GM12864 (cell line): ENCODE measurements at regions not wholly inside any gene's neighbourhood (a gene's known extent, or its start where the extent isn't known, plus 50 kb on each side); places are given as distances from the start of the nearest gene placed in this dataset.
"Not testable (repeated sequence)": the region's sequence is repeated elsewhere in the genome, so short reads cannot be mapped to it uniquely, and the experiment has no call there.

ENCODE experiments used
- DNase-seq: peaks from one replicate; pipeline ENCODE4 v3.0.0-alpha.2; 2011; ENCODE audit warnings: low read depth
- H3K4me3 ChIP-seq: 2 replicates; pipeline ENCODE4 v1.5.1; 2011; ENCODE audit warnings: mild to moderate bottlenecking, low read depth, low read length, control low read depth
- TF ChIP-seq, protein P1 (sequence below): IDR thresholded peaks from 2 replicates; pipeline ENCODE4 v1.5.1; 2011; ENCODE audit warnings: low read depth, mild to moderate bottlenecking, moderate library complexity, low read length, control low read depth, inconsistent platforms; ENCODE audit errors: missing control alignments

DNA sequence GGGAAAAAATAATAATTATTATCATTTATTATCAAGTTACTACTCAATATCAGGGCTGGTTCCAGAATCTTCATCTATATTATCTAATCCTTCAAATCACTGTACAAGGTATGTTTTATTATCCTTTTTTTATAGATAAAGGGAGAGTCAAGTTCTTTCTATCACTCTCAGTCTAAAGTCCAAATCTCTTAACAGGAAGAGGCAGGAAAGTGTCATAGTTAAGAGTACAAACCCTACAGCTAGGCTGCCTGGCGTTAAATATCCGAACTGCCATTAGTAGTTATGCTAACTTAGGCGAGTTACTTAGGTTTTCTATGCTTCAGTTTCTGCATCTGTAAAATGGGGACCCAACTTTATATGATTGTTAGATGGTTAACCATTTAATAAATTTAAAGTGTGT lies 99.4 kb upstream of the CCDC91 start:
- no peak for DNase-seq
- TF ChIP-seq, protein P1, sequence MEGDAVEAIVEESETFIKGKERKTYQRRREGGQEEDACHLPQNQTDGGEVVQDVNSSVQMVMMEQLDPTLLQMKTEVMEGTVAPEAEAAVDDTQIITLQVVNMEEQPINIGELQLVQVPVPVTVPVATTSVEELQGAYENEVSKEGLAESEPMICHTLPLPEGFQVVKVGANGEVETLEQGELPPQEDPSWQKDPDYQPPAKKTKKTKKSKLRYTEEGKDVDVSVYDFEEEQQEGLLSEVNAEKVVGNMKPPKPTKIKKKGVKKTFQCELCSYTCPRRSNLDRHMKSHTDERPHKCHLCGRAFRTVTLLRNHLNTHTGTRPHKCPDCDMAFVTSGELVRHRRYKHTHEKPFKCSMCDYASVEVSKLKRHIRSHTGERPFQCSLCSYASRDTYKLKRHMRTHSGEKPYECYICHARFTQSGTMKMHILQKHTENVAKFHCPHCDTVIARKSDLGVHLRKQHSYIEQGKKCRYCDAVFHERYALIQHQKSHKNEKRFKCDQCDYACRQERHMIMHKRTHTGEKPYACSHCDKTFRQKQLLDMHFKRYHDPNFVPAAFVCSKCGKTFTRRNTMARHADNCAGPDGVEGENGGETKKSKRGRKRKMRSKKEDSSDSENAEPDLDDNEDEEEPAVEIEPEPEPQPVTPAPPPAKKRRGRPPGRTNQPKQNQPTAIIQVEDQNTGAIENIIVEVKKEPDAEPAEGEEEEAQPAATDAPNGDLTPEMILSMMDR: no peak
- no peak overlapping the region for H3K4me3 ChIP-seq

DNA sequence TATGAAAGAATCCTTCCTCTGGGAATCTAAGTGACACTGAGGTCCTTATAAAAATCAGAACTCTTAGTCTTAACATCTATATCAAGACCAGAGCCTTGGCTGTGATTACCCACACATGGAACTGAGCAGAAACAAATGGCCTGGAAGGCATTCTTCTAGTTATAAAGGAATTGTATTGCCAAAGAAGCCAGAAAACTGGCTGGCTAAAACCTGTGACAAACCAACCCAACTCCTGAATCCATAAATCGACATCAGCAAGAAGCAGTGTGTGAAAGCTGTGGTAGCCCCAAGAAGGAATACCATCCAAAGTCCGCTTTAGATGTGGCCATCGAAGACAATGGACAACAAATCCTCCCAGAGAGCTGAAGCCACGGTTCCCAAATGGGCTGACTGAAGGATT lies 97.9 kb upstream of the CCDC91 start:
- H3K4me3 ChIP-seq: no peak overlapping the region
- DNase-seq: no peak
- TF ChIP-seq, protein P1: no peak

DNA sequence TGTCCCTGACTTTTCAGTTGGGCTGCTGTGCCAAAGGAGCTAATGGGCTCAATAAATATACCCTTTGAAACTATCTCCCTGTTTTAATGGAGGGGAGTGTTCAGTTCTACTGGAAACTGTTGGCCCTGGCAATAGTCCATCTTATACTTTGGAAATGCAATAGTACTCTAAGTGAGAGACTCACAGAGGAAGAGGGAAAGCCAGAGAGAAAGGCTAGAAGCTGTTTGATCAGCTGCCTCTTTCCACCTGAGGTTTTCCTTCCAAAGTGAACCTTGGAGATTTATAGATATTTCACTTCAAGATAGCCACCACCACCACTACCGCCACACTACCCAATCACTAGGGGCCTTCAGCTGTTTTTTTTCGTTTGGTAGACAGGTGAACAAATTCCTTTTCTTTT lies 93.6 kb upstream of the CCDC91 start:
- no peak for DNase-seq
- no peak overlapping the region for H3K4me3 ChIP-seq
- TF ChIP-seq, protein P1: no peak

DNA sequence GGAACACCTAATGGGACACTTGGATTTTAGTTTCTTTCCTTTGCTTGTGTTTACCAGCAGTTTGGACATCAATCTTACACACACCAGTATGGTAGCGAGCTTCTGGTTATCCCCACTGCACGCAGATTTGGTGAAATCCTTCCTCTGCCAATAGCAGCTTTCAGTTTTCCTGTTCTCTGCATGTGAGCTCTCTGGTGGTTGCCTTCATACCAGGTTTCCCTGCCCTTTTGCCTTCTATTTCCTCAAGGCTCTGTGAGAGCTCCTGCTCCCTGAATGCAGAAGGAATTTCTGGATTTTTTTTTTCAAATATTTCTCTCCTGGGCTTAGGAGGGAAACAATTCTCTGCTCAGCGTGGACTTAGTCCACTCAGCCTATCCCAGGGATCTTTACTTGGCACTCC lies 93.0 kb upstream of the CCDC91 start:
- H3K4me3 ChIP-seq: no peak overlapping the region
- TF ChIP-seq, protein P1: no peak
- DNase-seq: no peak

DNA sequence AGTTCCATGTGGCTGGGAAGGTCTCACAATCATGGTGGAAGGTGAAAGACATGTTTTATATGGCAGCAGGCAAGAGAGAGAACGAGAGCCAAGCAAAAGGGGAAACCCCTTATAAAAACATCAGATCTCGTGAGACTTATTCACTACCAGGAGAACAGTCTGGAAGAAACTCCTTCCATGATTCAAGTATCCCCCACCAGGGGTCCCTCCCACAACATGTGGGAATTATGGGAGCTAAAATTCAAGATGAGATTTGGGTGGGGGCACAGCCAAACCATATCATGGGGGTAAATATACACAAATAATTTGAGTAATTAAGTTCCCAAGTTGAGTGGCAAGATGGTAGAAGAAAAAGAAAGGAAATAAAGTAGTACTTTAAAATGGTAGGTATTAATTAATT lies 91.0 kb upstream of the CCDC91 start:
- DNase-seq, H3K4me3 ChIP-seq: not testable (repeated sequence)

DNA sequence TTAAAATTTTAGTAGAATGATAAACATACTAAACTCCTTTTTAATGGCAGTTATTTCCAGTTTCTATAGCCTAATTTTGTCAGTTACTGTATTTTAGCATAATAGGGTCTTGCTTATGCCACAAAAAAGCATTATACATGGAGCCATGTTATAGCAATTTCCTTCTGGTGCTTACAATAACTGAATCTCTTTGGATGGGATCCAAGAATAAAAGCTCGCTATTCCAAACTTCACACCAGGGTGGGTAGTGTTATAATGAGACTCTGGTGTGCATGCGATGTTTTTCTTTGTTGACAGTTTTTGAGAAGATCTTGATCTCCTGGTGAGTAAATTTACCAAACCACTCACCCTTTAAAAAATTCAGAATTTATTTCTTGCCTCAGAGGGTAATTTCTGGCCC lies 90.4 kb upstream of the CCDC91 start:
- DNase-seq: no peak
- TF ChIP-seq, protein P1: no peak
- no peak overlapping the region for H3K4me3 ChIP-seq

DNA sequence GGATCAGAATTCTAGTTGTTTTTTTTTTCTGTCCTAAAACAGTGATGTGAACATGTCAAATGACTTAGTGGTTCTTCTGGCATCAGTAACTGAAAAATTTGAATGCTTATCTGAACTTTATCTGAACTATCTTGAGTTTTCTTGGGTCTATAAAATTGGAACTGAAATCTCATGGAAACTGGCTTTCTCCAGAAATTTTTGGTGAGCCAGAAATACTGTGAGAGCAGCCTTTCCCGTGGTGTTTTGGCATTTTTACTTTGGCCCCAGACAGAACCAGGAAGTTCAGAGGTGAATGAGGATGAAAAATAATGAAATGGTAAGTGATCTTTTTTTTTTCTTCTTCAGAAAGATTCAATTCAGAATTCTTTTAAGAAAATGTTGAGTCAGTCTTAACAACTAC lies 89.5 kb upstream of the CCDC91 start:
- TF ChIP-seq, protein P1: no peak
- no peak for DNase-seq
- H3K4me3 ChIP-seq: no peak overlapping the region

DNA sequence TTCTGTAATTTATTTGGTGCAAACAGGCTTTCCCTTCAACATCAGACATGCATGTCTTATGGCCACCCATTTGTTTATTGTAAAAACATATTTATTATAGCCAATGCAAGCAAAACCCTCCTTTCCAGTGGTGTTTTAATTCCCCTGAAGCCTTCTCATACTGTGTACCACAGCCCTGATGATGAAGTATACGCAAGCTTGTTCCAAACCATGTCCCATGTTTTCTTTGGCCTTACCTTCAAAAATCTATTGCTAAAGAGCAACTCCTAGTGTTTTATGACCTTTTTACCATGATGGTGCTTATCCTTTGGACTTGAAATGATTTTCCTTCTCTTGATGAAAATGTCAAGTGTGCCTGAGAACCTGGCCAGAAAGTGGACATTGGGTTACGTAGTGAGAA lies 85.9 kb upstream of the CCDC91 start:
- TF ChIP-seq, protein P1: no peak
- DNase-seq: no peak
- no peak overlapping the region for H3K4me3 ChIP-seq
